Uterus (tissue), 2 donors: ENCODE measurements at regions not wholly inside any gene's neighbourhood (a gene's known extent, or its start where the extent isn't known, plus 50 kb on each side); places are given as distances from the start of the nearest gene placed in this dataset.

Experiments
- CTCF ChIP-seq, 4 experiments: fragments of 200-600 bp in 2 of 4; fragments of 450-650 bp in 2 of 4; sonication (generic) in 2 of 4; IDR thresholded peaks; one replicate each; pipeline ENCODE4 v1.5.1; 2016 to 2019; ENCODE audit warnings: antibody characterized with exemption in 4 of 4, mild to moderate bottlenecking in 2 of 4, moderate library complexity in 1 of 4
- POLR2A ChIP-seq, 2 donors: fragments of 450-650 bp; IDR thresholded peaks; one replicate each; pipeline ENCODE4 v1.6.1; 2016; ENCODE audit warnings: antibody characterized with exemption in 2 of 2, mild to moderate bottlenecking in 1 of 2, moderate library complexity in 1 of 2

- TF ChIP-seq POLR2A (IDR thresholded peaks at IDR 0.05) = no peak
- no peak for TF ChIP-seq CTCF (IDR thresholded peaks at IDR 0.05)
These were observed 308.2 kb upstream of the EMCN start for GRCh38 chr4:100826067-100826466.
